ENCODE measurements at regions not wholly inside any gene's neighbourhood (a gene's known extent, or its start where the extent isn't known, plus 50 kb on each side); places are given as distances from the start of the nearest gene placed in this dataset.

DNA sequence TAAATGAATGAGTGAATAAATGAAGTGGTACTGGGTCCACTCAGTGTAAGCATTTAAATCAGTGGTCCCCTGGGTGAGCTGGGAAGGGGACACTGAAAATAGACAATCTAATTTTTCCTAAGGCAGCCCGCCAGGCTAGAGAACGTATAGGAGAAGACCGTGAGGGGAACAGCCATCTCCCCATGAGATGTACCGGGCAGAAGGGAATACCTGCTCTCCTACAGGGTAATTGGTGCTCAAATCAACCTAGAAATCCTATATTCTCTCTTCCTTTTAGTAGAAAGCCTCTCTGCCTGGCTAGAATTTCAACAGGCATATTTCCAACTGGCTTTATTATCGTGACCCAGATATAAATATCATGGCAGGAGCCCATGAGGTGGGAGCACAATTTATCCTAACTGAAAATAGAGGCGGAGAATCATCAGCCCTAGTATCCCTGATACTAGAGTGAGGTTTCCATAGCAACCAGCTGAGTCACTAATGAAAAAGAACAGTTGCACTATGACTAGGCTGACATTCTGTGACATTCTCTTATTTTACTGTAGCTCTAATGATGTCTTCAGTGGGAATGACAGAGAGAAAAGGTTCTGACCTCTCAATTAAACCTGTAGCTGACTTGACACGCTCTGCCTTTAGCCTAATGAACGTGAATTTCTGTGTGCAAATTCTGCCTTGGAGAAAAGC lies 96.5 kb upstream of the CAST start:
- TF ChIP-seq, protein P1, sequence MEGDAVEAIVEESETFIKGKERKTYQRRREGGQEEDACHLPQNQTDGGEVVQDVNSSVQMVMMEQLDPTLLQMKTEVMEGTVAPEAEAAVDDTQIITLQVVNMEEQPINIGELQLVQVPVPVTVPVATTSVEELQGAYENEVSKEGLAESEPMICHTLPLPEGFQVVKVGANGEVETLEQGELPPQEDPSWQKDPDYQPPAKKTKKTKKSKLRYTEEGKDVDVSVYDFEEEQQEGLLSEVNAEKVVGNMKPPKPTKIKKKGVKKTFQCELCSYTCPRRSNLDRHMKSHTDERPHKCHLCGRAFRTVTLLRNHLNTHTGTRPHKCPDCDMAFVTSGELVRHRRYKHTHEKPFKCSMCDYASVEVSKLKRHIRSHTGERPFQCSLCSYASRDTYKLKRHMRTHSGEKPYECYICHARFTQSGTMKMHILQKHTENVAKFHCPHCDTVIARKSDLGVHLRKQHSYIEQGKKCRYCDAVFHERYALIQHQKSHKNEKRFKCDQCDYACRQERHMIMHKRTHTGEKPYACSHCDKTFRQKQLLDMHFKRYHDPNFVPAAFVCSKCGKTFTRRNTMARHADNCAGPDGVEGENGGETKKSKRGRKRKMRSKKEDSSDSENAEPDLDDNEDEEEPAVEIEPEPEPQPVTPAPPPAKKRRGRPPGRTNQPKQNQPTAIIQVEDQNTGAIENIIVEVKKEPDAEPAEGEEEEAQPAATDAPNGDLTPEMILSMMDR (IDR thresholded peaks at IDR 0.05): no peak
- TF ChIP-seq EP300 (IDR thresholded peaks at IDR 0.05): no peak

All from ovary (tissue), 3 donors.